ENCODE measurements at regions not wholly inside any gene's neighbourhood (a gene's known extent, or its start where the extent isn't known, plus 50 kb on each side); places are given as distances from the start of the nearest gene placed in this dataset.
"Not testable (repeated sequence)": the region's sequence is repeated elsewhere in the genome, so short reads cannot be mapped to it uniquely, and the experiment has no call there.

GRCh38 chr17:71635187-71635586, 485.6 kb upstream of the SOX9 start:
- Histone ChIP-seq H3K9me3 (no peaks in the 10 kb centered on the region), H3K4me3 (no peak overlapping the region), H3K36me3 (no peaks in the 10 kb centered on the region), H3K4me1 (no peaks in the 10 kb centered on the region), H3K27me3 (no peaks in the 10 kb centered on the region), H3K27ac (no peak overlapping the region)
- intact Hi-C loops (cut with DNase I): no loop called here
- no peak for TF ChIP-seq CTCF (IDR thresholded peaks at IDR 0.05)
- no peak for TF ChIP-seq POLR2A (IDR thresholded peaks at IDR 0.05)
- DNase-seq (no peak), ATAC-seq (no peak)
- 66% methylated on average over 5 of the region's 5 CpGs for WGBS (ENCODE audit: insufficient coverage, low coverage, low lambda C conversion rate, missing lambda C conversion rate)

- intact Hi-C loops (cut with DNase I): no loop called here
- Histone ChIP-seq H3K4me3 (no peak overlapping the region), H3K27me3 (no peaks in the 10 kb centered on the region), H3K4me1 (no peaks in the 10 kb centered on the region), H3K27ac (no peak overlapping the region), H3K9me3 (no peaks in the 10 kb centered on the region), H3K36me3 (no peaks in the 10 kb centered on the region)
- no peak for DNase-seq
- 71% methylated on average over 1 of the region's 1 CpG for WGBS (ENCODE audit: insufficient coverage, low coverage, low lambda C conversion rate, missing lambda C conversion rate)
- no peak for ATAC-seq
- no peak for TF ChIP-seq CTCF (IDR thresholded peaks at IDR 0.05)
These were observed 484.2 kb upstream of the SOX9 start for GRCh38 chr17:71636644-71637043.

GRCh38 chr17:71638668-71639067, 482.2 kb upstream of the SOX9 start:
- no peak overlapping the region for H3K27ac ChIP-seq
- ATAC-seq: no peak
- DNase-seq: no peak
- 73% methylated on average over 4 of the region's 4 CpGs for WGBS (ENCODE audit: insufficient coverage, low coverage, low lambda C conversion rate, missing lambda C conversion rate)
- no peak overlapping the region for H3K4me3 ChIP-seq
- no peaks in the 10 kb centered on the region for H3K27me3 ChIP-seq
- H3K9me3 ChIP-seq: no peaks in the 10 kb centered on the region
- H3K4me1 ChIP-seq: no peaks in the 10 kb centered on the region
- H3K36me3 ChIP-seq: no peaks in the 10 kb centered on the region
- intact Hi-C loops (cut with DNase I): no loop called here
- TF ChIP-seq POLR2A (IDR thresholded peaks at IDR 0.05): no peak
- no peak for TF ChIP-seq CTCF (IDR thresholded peaks at IDR 0.05)

- intact Hi-C loops (cut with DNase I): no loop called here
- no peaks in the 10 kb centered on the region for H3K9me3 ChIP-seq
- no peaks in the 10 kb centered on the region for H3K27me3 ChIP-seq
- no peak overlapping the region for H3K27ac ChIP-seq
- no peaks in the 10 kb centered on the region for H3K36me3 ChIP-seq
- TF ChIP-seq POLR2A (IDR thresholded peaks at IDR 0.05): no peak
- H3K4me1 ChIP-seq: no peaks in the 10 kb centered on the region
- DNase-seq (no peak), ATAC-seq (no peak)
- H3K4me3 ChIP-seq: no peak overlapping the region
These were observed 481.0 kb upstream of the SOX9 start for GRCh38 chr17:71639865-71640264.

- H3K4me3 ChIP-seq; intact Hi-C loops (cut with DNase I); H3K36me3 ChIP-seq; H3K9me3 ChIP-seq; H3K4me1 ChIP-seq; H3K27me3 ChIP-seq; DNase-seq; ATAC-seq; H3K27ac ChIP-seq: not testable (repeated sequence)
- WGBS (ENCODE audit: insufficient coverage, low coverage, low lambda C conversion rate, missing lambda C conversion rate): 38% methylated on average over 2 of the region's 2 CpGs
These were observed 473.9 kb upstream of the SOX9 start for GRCh38 chr17:71646890-71647289.

- WGBS (ENCODE audit: insufficient coverage, low coverage, low lambda C conversion rate, missing lambda C conversion rate): 100% methylated on average over 2 of the region's 2 CpGs
- intact Hi-C loops (cut with DNase I): not testable (repeated sequence)
These were observed 472.5 kb upstream of the SOX9 start for GRCh38 chr17:71648342-71648741.

More at GRCh38 chr17:71648342-71648741, 472.5 kb upstream of the SOX9 start:
- not testable (repeated sequence) for H3K9me3 ChIP-seq, DNase-seq, H3K4me3 ChIP-seq, H3K27ac ChIP-seq, H3K36me3 ChIP-seq, ATAC-seq, H3K4me1 ChIP-seq, H3K27me3 ChIP-seq
